Endodermal cell (in vitro differentiated cells): ENCODE measurements at regions not wholly inside any gene's neighbourhood (a gene's known extent, or its start where the extent isn't known, plus 50 kb on each side); places are given as distances from the start of the nearest gene placed in this dataset.

Experiments used
- DNase-seq: peaks from one replicate; pipeline ENCODE4 v3.0.0-alpha.2; 2017
- H3K27ac ChIP-seq: 2 replicates; pipeline ENCODE4 v1.5.1; 2013; ENCODE audit warnings: mild to moderate bottlenecking, low read depth, low read length, moderate library complexity
- H3K27me3 ChIP-seq: 2 replicates; pipeline ENCODE4 v1.6.1; 2013; ENCODE audit warnings: mild to moderate bottlenecking, low read length, moderate library complexity; ENCODE audit not compliant: insufficient read depth, control insufficient read depth, poor library complexity, severe bottlenecking
- H3K36me3 ChIP-seq: 2 replicates; pipeline ENCODE4 v1.7.0; 2013; ENCODE audit warnings: mild to moderate bottlenecking, low read length, moderate library complexity; ENCODE audit not compliant: control insufficient read depth, insufficient read depth
- H3K4me1 ChIP-seq: one replicate; pipeline ENCODE4 v1.7.0; 2013; ENCODE audit warnings: low read length; ENCODE audit not compliant: control insufficient read depth, insufficient read depth
- H3K4me3 ChIP-seq: 2 replicates; pipeline ENCODE4 v1.5.1; 2013; ENCODE audit warnings: mild to moderate bottlenecking, low read length, moderate library complexity
- H3K9ac ChIP-seq: 2 replicates; pipeline ENCODE4 v1.6.1; 2013; ENCODE audit warnings: mild to moderate bottlenecking, low read length, moderate library complexity; ENCODE audit not compliant: poor library complexity, severe bottlenecking; ENCODE audit errors: extremely low read depth
- H3K9me3 ChIP-seq: 2 replicates; pipeline ENCODE4 v1.6.1; 2013; ENCODE audit warnings: mild to moderate bottlenecking, low read length, moderate library complexity; ENCODE audit not compliant: control insufficient read depth
- H3K27ac Mint-ChIP-seq: 2 replicates; pipeline ENCODE4 v1.8.0; 2020; ENCODE audit warnings: mixed read lengths
- H3K27me3 Mint-ChIP-seq: 2 replicates; pipeline ENCODE4 v1.8.0; 2021; ENCODE audit warnings: mild to moderate bottlenecking, mixed read lengths; ENCODE audit not compliant: insufficient read depth
- H3K36me3 Mint-ChIP-seq: 2 replicates; pipeline ENCODE4 v1.8.0; 2020; ENCODE audit warnings: low read depth, mixed read lengths
- H3K4me1 Mint-ChIP-seq: 2 replicates; pipeline ENCODE4 v1.8.0; 2020; ENCODE audit warnings: mixed read lengths
- H3K4me3 Mint-ChIP-seq: 2 replicates; pipeline ENCODE4 v1.8.0; 2020; ENCODE audit warnings: mild to moderate bottlenecking, moderate library complexity, mixed read lengths
- H3K9me3 Mint-ChIP-seq: 2 replicates; pipeline ENCODE4 v1.8.0; 2020; ENCODE audit warnings: mild to moderate bottlenecking, mixed read lengths
- CTCF ChIP-seq: fragments of 200-600 bp; sonication (generic); conservative IDR thresholded peaks from 2 replicates; pipeline ENCODE4 v1.5.0; 2021; ENCODE audit warnings: antibody characterized with exemption, mild to moderate bottlenecking
- whole genome bisulfite sequencing, 2 experiments: methylation state at CpG; one replicate each; pipeline versions ENCODE4 v1.1.5 to v1.1.7; 2013; ENCODE audit warnings: missing lambda C conversion rate in 2 of 2, mixed read lengths in 1 of 2; ENCODE audit not compliant: insufficient coverage in 1 of 2, insufficient read length in 1 of 2; 5-methylcytosine and 5-hydroxymethylcytosine counted together

DNA sequence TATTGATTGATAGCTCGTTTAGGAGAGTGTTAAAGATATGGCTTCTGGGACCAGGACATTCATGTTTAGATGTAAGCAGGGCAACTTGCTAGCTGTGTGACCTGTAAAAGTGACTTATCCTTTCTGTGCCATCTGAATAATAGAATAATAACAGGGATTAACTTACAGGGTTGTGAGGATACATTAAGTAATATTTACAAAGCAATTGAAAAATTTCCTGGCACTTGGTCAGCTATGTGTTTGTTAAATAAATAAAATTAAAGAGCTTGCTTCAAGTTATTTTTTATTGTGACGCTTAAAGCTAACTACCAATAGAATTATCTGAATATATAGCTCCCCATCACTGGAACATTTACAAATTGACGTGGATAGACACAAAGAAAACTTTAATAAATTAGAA lies 287.9 kb upstream of the CDIN1 start:
- H3K27me3 ChIP-seq: no peaks in the 10 kb centered on the region
- H3K9me3 ChIP-seq: no peaks in the 10 kb centered on the region
- H3K4me1 ChIP-seq: no peaks in the 10 kb centered on the region
- Mint-ChIP-seq H3K9me3 (no peaks in the 10 kb centered on the region), H3K27ac (no peak overlapping the region), H3K36me3 (no peaks in the 10 kb centered on the region), H3K27me3 (peaks cover 12% of the 10 kb centered on the region), H3K4me3 (no peak overlapping the region), H3K4me1 (peaks cover 17% of the 10 kb centered on the region)
- H3K36me3 ChIP-seq: no peaks in the 10 kb centered on the region
- 80% methylated on average over 1 of the region's 3 CpGs; no CpG with 5 or more reads in 1 of the 2 experiments for WGBS, 2 experiments
- H3K4me3 ChIP-seq: no peak overlapping the region
- TF ChIP-seq CTCF: no peak
- DNase-seq: no peak
- no peak overlapping the region for H3K27ac ChIP-seq
- H3K9ac ChIP-seq: no peak overlapping the region

DNA sequence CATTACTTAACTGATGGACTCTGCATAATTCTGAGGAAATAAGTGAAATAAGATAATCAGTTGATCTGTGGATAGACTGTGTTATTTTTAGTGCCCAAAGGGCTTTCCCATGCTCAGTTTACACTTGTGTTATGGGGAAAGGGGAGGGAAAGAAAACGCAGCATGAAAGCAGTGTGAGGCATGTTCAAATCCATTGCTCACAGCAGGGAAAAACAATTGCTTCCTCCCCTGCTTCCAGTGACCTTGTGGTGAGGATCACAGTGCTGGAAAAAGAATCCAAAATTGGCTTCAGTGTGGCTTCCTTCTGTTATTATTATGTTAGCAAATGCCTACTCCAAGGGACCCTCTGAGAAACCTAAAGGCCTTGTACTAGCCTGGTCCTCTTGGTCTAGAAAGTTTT lies 285.1 kb upstream of the CDIN1 start:
- H3K4me3 Mint-ChIP-seq: no peak overlapping the region
- H3K27ac Mint-ChIP-seq: no peak overlapping the region
- 0 to 14% methylated on average over 1 of the region's 1 CpG for WGBS, 2 experiments
- no peak for TF ChIP-seq CTCF
- no peaks in the 10 kb centered on the region for H3K36me3 Mint-ChIP-seq
- peak; percentile 45 for DNase-seq
- no peak overlapping the region for H3K27ac ChIP-seq
- peaks cover 9% of the 10 kb centered on the region for H3K27me3 Mint-ChIP-seq
- peaks cover 6% of the 10 kb centered on the region for H3K27me3 ChIP-seq
- peaks cover 11% of the 10 kb centered on the region for H3K4me1 Mint-ChIP-seq
- H3K4me1 ChIP-seq: no peaks in the 10 kb centered on the region
- H3K36me3 ChIP-seq: no peaks in the 10 kb centered on the region
- H3K4me3 ChIP-seq: no peak overlapping the region
- no peaks in the 10 kb centered on the region for H3K9me3 ChIP-seq
- H3K9me3 Mint-ChIP-seq: no peaks in the 10 kb centered on the region
- H3K9ac ChIP-seq: no peak overlapping the region

GRCh38 chr15:36301947-36302346 lies 277.5 kb upstream of the CDIN1 start:
- Histone ChIP-seq H3K27me3 (peaks cover 6% of the 10 kb centered on the region), H3K9me3 (no peaks in the 10 kb centered on the region), H3K4me3 (no peak overlapping the region), H3K36me3 (no peaks in the 10 kb centered on the region), H3K27ac (no peak overlapping the region), H3K9ac (no peak overlapping the region), H3K4me1 (no peaks in the 10 kb centered on the region)
- DNase-seq: no peak
- H3K27ac Mint-ChIP-seq: no peak overlapping the region
- no peak overlapping the region for H3K4me3 Mint-ChIP-seq
- H3K27me3 Mint-ChIP-seq: peaks cover 9% of the 10 kb centered on the region
- H3K36me3 Mint-ChIP-seq: no peaks in the 10 kb centered on the region
- no peak for TF ChIP-seq CTCF
- WGBS, 2 experiments: 85 to 92% methylated on average over 5 of the region's 5 CpGs
- no peaks in the 10 kb centered on the region for H3K9me3 Mint-ChIP-seq
- H3K4me1 Mint-ChIP-seq: no peaks in the 10 kb centered on the region
